Erythroblast (primary cell): ENCODE measurements at regions not wholly inside any gene's neighbourhood (a gene's known extent, or its start where the extent isn't known, plus 50 kb on each side); places are given as distances from the start of the nearest gene placed in this dataset.

ENCODE experiments used
- GATA1 ChIP-seq: IDR thresholded peaks from 2 replicates; pipeline ENCODE4 v1.6.1; 2011; ENCODE audit warnings: low read depth, mild to moderate bottlenecking, control low read depth, low read length, moderate library complexity
- POLR2A ChIP-seq: IDR thresholded peaks from 2 replicates; pipeline ENCODE4 v1.6.1; 2011; ENCODE audit warnings: mild to moderate bottlenecking, low read length

- no peak for TF ChIP-seq POLR2A
- TF ChIP-seq GATA1, result no peak
Measured at GRCh38 chr18:40613721-40614120, 1341.3 kb upstream of the PIK3C3 start.
